CD14-positive monocyte (primary cell): ENCODE measurements at regions not wholly inside any gene's neighbourhood (a gene's known extent, or its start where the extent isn't known, plus 50 kb on each side); places are given as distances from the start of the nearest gene placed in this dataset.

ENCODE experiments used
- DNase-seq, 3 donors: peaks; one replicate each; pipeline ENCODE4 v3.0.0-alpha.2; 2011 to 2022
- H2AFZ ChIP-seq: 2 replicates; pipeline ENCODE4 v1.6.0; 2012; ENCODE audit warnings: mild to moderate bottlenecking, low read depth, low read length, inconsistent platforms; ENCODE audit not compliant: insufficient read depth, poor library complexity, severe bottlenecking
- H3K27ac ChIP-seq, 2 donors: 1 replicate in 1 of 2; 2 replicates in 1 of 2; pipeline ENCODE4 v1.5.1; 2012 to 2013; ENCODE audit warnings: low read length in 2 of 2, control low read depth in 1 of 2, inconsistent platforms in 1 of 2, low read depth in 1 of 2, mild to moderate bottlenecking in 1 of 2
- H3K27me3 ChIP-seq, 2 donors: one replicate each; pipeline versions ENCODE4 v1.6.0 to v1.6.1; 2011 to 2013; ENCODE audit warnings: low read length in 2 of 2; ENCODE audit not compliant: control insufficient read depth in 2 of 2, insufficient read depth in 2 of 2
- H3K36me3 ChIP-seq, 2 donors: replicated peaks in 1 of 2; 1 replicate in 1 of 2; 2 replicates in 1 of 2; pipeline versions ENCODE4 v1.5.1 to v1.6.1; 2012 to 2013; ENCODE audit warnings: low read length in 2 of 2, control low read depth in 1 of 2, inconsistent platforms in 1 of 2, mild to moderate bottlenecking in 1 of 2; ENCODE audit not compliant: insufficient read depth in 2 of 2, control insufficient read depth in 1 of 2
- H3K4me1 ChIP-seq, 2 donors: 1 replicate in 1 of 2; 2 replicates in 1 of 2; pipeline versions ENCODE4 v1.5.1 to v1.6.1; 2012 to 2013; ENCODE audit warnings: low read length in 2 of 2, control low read depth in 1 of 2, inconsistent platforms in 1 of 2, mild to moderate bottlenecking in 1 of 2, moderate library complexity in 1 of 2; ENCODE audit not compliant: insufficient read depth in 2 of 2, control insufficient read depth in 1 of 2
- H3K4me2 ChIP-seq: replicated peaks from 2 replicates; pipeline ENCODE3; 2012; ENCODE audit warnings: low read length, moderate library complexity, mild to moderate bottlenecking; ENCODE audit not compliant: poor library complexity, severe bottlenecking; ENCODE audit errors: extremely low read depth
- H3K4me3 ChIP-seq, 3 experiments: fragments of 200-600 bp in 1 of 3; sonication (generic) in 1 of 3; replicated peaks in 1 of 3; 1 replicate in 2 of 3; 2 replicates in 1 of 3; pipeline ENCODE4 v1.5.1; 2011 to 2013; ENCODE audit warnings: low read length in 3 of 3, mild to moderate bottlenecking in 3 of 3, control low read depth in 2 of 3, low read depth in 2 of 3, inconsistent platforms in 1 of 3, moderate library complexity in 1 of 3
- H3K79me2 ChIP-seq: 2 replicates; pipeline ENCODE4 v1.6.0; 2012; ENCODE audit warnings: mild to moderate bottlenecking, control low read depth, inconsistent platforms, low read length, moderate library complexity; ENCODE audit not compliant: insufficient read depth
- H3K9ac ChIP-seq: 2 replicates; pipeline ENCODE4 v1.6.0; 2017; ENCODE audit warnings: low read length, mild to moderate bottlenecking; ENCODE audit not compliant: insufficient read depth, poor library complexity, severe bottlenecking
- H3K9me3 ChIP-seq, 2 donors: replicated peaks in 1 of 2; 1 replicate in 1 of 2; 2 replicates in 1 of 2; pipeline versions ENCODE4 v1.5.1 to v1.6.1; 2012 to 2013; ENCODE audit warnings: low read length in 2 of 2, control low read depth in 1 of 2; ENCODE audit not compliant: control insufficient read depth in 1 of 2, insufficient read depth in 1 of 2
- H4K20me1 ChIP-seq: 2 replicates; pipeline ENCODE4 v1.6.0; 2012; ENCODE audit warnings: mild to moderate bottlenecking, low read length, control low read depth, moderate library complexity; ENCODE audit not compliant: insufficient read depth
- H3K27ac Mint-ChIP-seq, 7 donors: one replicate each; pipeline ENCODE4 v1.8.0; 2020; ENCODE audit warnings: mild to moderate bottlenecking in 7 of 7, mixed read lengths in 7 of 7, moderate library complexity in 6 of 7, inconsistent platforms in 2 of 7
- H3K27me3 Mint-ChIP-seq, 3 donors: one replicate each; pipeline ENCODE4 v1.8.0; 2021 to 2022; ENCODE audit warnings: low read depth in 3 of 3, mild to moderate bottlenecking in 3 of 3, mixed read lengths in 3 of 3, moderate library complexity in 3 of 3, inconsistent platforms in 1 of 3
- H3K36me3 Mint-ChIP-seq, 2 donors: one replicate each; pipeline ENCODE4 v1.8.0; 2020; ENCODE audit warnings: mixed read lengths in 2 of 2, inconsistent platforms in 1 of 2, mild to moderate bottlenecking in 1 of 2
- H3K4me1 Mint-ChIP-seq: one replicate; pipeline ENCODE4 v1.8.0; 2020; ENCODE audit warnings: mild to moderate bottlenecking, mixed read lengths
- H3K4me3 Mint-ChIP-seq, 2 donors: one replicate each; pipeline ENCODE4 v1.8.0; 2020; ENCODE audit warnings: mild to moderate bottlenecking in 2 of 2, mixed read lengths in 2 of 2, moderate library complexity in 1 of 2
- H3K9me3 Mint-ChIP-seq, 7 donors: one replicate each; pipeline ENCODE4 v1.8.0; 2020 to 2022; ENCODE audit warnings: mixed read lengths in 7 of 7, mild to moderate bottlenecking in 6 of 7, moderate library complexity in 6 of 7, inconsistent platforms in 2 of 7
- CTCF ChIP-seq: fragments of 200-600 bp; IDR thresholded peaks from one replicate; pipeline ENCODE4 v1.8.0; 2022; ENCODE audit warnings: antibody characterized with exemption, mild to moderate bottlenecking
- WGBS: methylation state at CpG from one replicate; pipeline ENCODE4 v1.1.5; 2013; ENCODE audit warnings: missing lambda C conversion rate; ENCODE audit not compliant: insufficient coverage; 5-methylcytosine and 5-hydroxymethylcytosine counted together
- intact Hi-C, 2 donors: fragments of 100-400 bp; cut with micrococcal nuclease; formaldehyde crosslinking; loops; one replicate each; pipeline versions ENCODE4 v1.15.0 to v1.15.1; 2023

DNA sequence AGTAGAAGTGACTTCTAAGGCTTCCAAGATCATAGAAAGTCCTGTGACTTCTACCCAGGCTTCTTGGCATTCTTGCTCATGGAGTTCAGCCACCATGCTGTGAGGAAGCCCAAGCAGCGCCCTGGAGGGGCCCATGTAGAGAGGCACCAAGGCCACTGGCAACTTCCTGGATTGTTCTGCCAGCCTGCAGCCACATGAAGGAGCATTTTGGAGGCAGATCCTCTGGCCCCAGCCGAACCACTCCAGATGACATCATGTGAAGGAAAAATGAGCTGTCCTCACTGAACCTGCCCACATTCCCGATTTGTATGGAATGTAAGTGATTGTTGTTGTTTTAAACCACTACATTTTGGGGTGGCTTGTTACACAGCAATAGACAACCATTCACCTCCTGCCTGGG, 51.5 kb upstream of the MNX1 start:
- Histone ChIP-seq H2AFZ (no peak overlapping the region), H3K9me3 (peaks cover 29 to 40% of the 10 kb centered on the region in 2 donors), H4K20me1 (no peaks in the 10 kb centered on the region), H3K4me3 (no peak overlapping the region), H3K9ac (no peak overlapping the region), H3K27me3 (no peaks in the 10 kb centered on the region), H3K4me1 (no peaks in the 10 kb centered on the region), H3K79me2 (no peaks in the 10 kb centered on the region), H3K36me3 (no peaks in the 10 kb centered on the region), H3K27ac (no peak overlapping the region), H3K4me2 (no peak overlapping the region)
- no peak for TF ChIP-seq CTCF
- Mint-ChIP-seq H3K36me3 (no peaks in the 10 kb centered on the region), H3K27me3 (peaks cover 0 to 6% (median 5%) of the 10 kb centered on the region in 3 donors), H3K9me3 (peaks cover 24 to 57% (median 38%) of the 10 kb centered on the region in 7 donors), H3K4me3 (no peak overlapping the region), H3K4me1 (peaks cover 7% of the 10 kb centered on the region), H3K27ac (peak overlapping the region in 1 of 7 donors; percentile 48)
- WGBS = 87% methylated on average over 2 of the region's 3 CpGs
- intact Hi-C loops = no loop called here
- DNase-seq = no peak

- no peak overlapping the region for H3K27ac ChIP-seq
- H3K36me3 ChIP-seq = no peaks in the 10 kb centered on the region
- H3K27me3 ChIP-seq = no peaks in the 10 kb centered on the region
- no peaks in the 10 kb centered on the region for H3K4me1 Mint-ChIP-seq
- peaks cover 2 to 7% (median 2%) of the 10 kb centered on the region in 3 donors for H3K27me3 Mint-ChIP-seq
- H3K9me3 Mint-ChIP-seq = peaks cover 22 to 53% (median 42%) of the 10 kb centered on the region in 7 donors
- no peaks in the 10 kb centered on the region for H3K79me2 ChIP-seq
- WGBS = 92% methylated on average over 6 of the region's 7 CpGs
- no peak for DNase-seq
- H3K4me3 ChIP-seq = no peak overlapping the region
- no peak for TF ChIP-seq CTCF
- H3K4me2 ChIP-seq = no peak overlapping the region
- H3K9ac ChIP-seq = no peak overlapping the region
- intact Hi-C loops = no loop called here
- no peak overlapping the region for H3K27ac Mint-ChIP-seq
- H3K36me3 Mint-ChIP-seq = no peaks in the 10 kb centered on the region
- H2AFZ ChIP-seq = no peak overlapping the region
- H4K20me1 ChIP-seq = no peaks in the 10 kb centered on the region
- no peak overlapping the region for H3K4me3 Mint-ChIP-seq
- H3K4me1 ChIP-seq = no peaks in the 10 kb centered on the region
- H3K9me3 ChIP-seq = peaks cover 35 to 40% of the 10 kb centered on the region in 2 donors
Observed at GRCh38 chr7:157065046-157065445, 54.6 kb upstream of the MNX1 start.
